Osteoblast (primary cell): ENCODE measurements at regions not wholly inside any gene's neighbourhood (a gene's known extent, or its start where the extent isn't known, plus 50 kb on each side); places are given as distances from the start of the nearest gene placed in this dataset.

Experiments
- DNase-seq: peaks from one replicate; pipeline ENCODE4 v3.0.0; 2011; ENCODE audit warnings: low spot score, mixed read lengths; ENCODE audit not compliant: insufficient read length; ENCODE audit errors: missing footprints
- H2AFZ ChIP-seq: 2 replicates; pipeline ENCODE4 v1.6.0; 2011; ENCODE audit warnings: mild to moderate bottlenecking, low read length
- H3K27ac ChIP-seq: 2 replicates; pipeline ENCODE4 v1.5.1; 2011; ENCODE audit warnings: mild to moderate bottlenecking, low read depth, low read length, moderate library complexity
- H3K27me3 ChIP-seq: 2 replicates; pipeline ENCODE4 v1.6.0; 2012; ENCODE audit warnings: mild to moderate bottlenecking, control low read depth, inconsistent platforms, low read length, moderate library complexity; ENCODE audit not compliant: insufficient read depth
- H3K36me3 ChIP-seq: 2 replicates; pipeline ENCODE4 v1.5.1; 2011; ENCODE audit warnings: mild to moderate bottlenecking, low read length, control low read depth, moderate library complexity; ENCODE audit not compliant: insufficient read depth
- H3K4me1 ChIP-seq: 2 replicates; pipeline ENCODE4 v1.5.1; 2011; ENCODE audit warnings: mild to moderate bottlenecking, low read length, control low read depth, moderate library complexity; ENCODE audit not compliant: insufficient read depth
- H3K4me2 ChIP-seq: 2 replicates; pipeline ENCODE4 v1.6.0; 2011; ENCODE audit warnings: mild to moderate bottlenecking, low read length; ENCODE audit not compliant: insufficient read depth
- H3K4me3 ChIP-seq: fragments of 200-600 bp; sonication (generic); 3 replicates; pipeline ENCODE4 v1.5.1; 2012; ENCODE audit warnings: mild to moderate bottlenecking, low read length, inconsistent platforms; ENCODE audit not compliant: insufficient read depth
- H3K79me2 ChIP-seq: 2 replicates; pipeline ENCODE4 v1.6.0; 2012; ENCODE audit warnings: mild to moderate bottlenecking, low read length, control low read depth, inconsistent platforms; ENCODE audit not compliant: insufficient read depth
- H3K9me3 ChIP-seq: 2 replicates; pipeline ENCODE4 v1.5.1; 2011; ENCODE audit warnings: low read depth, low read length, control low read depth
- H4K20me1 ChIP-seq: 2 replicates; pipeline ENCODE4 v1.6.0; 2012; ENCODE audit warnings: mild to moderate bottlenecking, low read length, control low read depth; ENCODE audit not compliant: insufficient read depth
- CTCF ChIP-seq: IDR thresholded peaks from 2 replicates; pipeline ENCODE4 v1.5.1; 2011; ENCODE audit warnings: mild to moderate bottlenecking, low read depth, low read length, moderate library complexity; ENCODE audit errors: extremely low read depth

- Histone ChIP-seq H3K4me3 (no peak overlapping the region), H4K20me1 (no peaks in the 10 kb centered on the region), H3K4me1 (peaks cover 40% of the 10 kb centered on the region), H3K27me3 (no peaks in the 10 kb centered on the region), H3K4me2 (no peak overlapping the region), H3K9me3 (no peaks in the 10 kb centered on the region), H3K27ac (no peak overlapping the region), H2AFZ (no peak overlapping the region), H3K36me3 (no peaks in the 10 kb centered on the region), H3K79me2 (no peaks in the 10 kb centered on the region)
- no peak for TF ChIP-seq CTCF
- no peak for DNase-seq
Measured at GRCh38 chr6:40953486-40953885, 85.5 kb downstream of the UNC5CL start.

- H3K79me2 ChIP-seq = no peaks in the 10 kb centered on the region
- H4K20me1 ChIP-seq = no peaks in the 10 kb centered on the region
- H3K9me3 ChIP-seq = no peaks in the 10 kb centered on the region
- H3K4me2 ChIP-seq = peak overlapping the region; percentile 71
- H3K4me3 ChIP-seq = peak overlapping the region; percentile 36
- DNase-seq = no peak
- no peaks in the 10 kb centered on the region for H3K36me3 ChIP-seq
- peak overlapping the region; percentile 40 for H3K27ac ChIP-seq
- no peaks in the 10 kb centered on the region for H3K27me3 ChIP-seq
- H2AFZ ChIP-seq = no peak overlapping the region
- TF ChIP-seq CTCF = no peak
- H3K4me1 ChIP-seq = peaks cover 37% of the 10 kb centered on the region
Measured at GRCh38 chr6:40950986-40951698, 87.9 kb downstream of the UNC5CL start.

GRCh38 chr6:40948570-40948969, 90.5 kb downstream of the UNC5CL start:
- Histone ChIP-seq H3K27me3 (no peaks in the 10 kb centered on the region), H3K9me3 (no peaks in the 10 kb centered on the region), H2AFZ (no peak overlapping the region), H3K4me2 (no peak overlapping the region), H3K36me3 (no peaks in the 10 kb centered on the region), H3K27ac (no peak overlapping the region), H4K20me1 (no peaks in the 10 kb centered on the region), H3K4me1 (peaks cover 37% of the 10 kb centered on the region), H3K4me3 (no peak overlapping the region), H3K79me2 (no peaks in the 10 kb centered on the region)
- TF ChIP-seq CTCF = no peak
- DNase-seq = no peak

GRCh38 chr6:40947876-40948526, 91.0 kb downstream of the UNC5CL start:
- Histone ChIP-seq H3K4me1 (peaks cover 37% of the 10 kb centered on the region), H3K27me3 (no peaks in the 10 kb centered on the region), H2AFZ (no peak overlapping the region), H3K4me2 (peak overlapping the region; percentile 24), H3K9me3 (no peaks in the 10 kb centered on the region), H3K4me3 (no peak overlapping the region), H3K36me3 (no peaks in the 10 kb centered on the region), H3K79me2 (no peaks in the 10 kb centered on the region), H3K27ac (peak overlapping the region; percentile 25), H4K20me1 (no peaks in the 10 kb centered on the region)
- peak; percentile 93 for DNase-seq
- no peak for TF ChIP-seq CTCF
